ENCODE measurements at regions not wholly inside any gene's neighbourhood (a gene's known extent, or its start where the extent isn't known, plus 50 kb on each side); places are given as distances from the start of the nearest gene placed in this dataset.
A peak's percentile ranks its signal among the peaks of the same experiment; 100 is the strongest.

DNA sequence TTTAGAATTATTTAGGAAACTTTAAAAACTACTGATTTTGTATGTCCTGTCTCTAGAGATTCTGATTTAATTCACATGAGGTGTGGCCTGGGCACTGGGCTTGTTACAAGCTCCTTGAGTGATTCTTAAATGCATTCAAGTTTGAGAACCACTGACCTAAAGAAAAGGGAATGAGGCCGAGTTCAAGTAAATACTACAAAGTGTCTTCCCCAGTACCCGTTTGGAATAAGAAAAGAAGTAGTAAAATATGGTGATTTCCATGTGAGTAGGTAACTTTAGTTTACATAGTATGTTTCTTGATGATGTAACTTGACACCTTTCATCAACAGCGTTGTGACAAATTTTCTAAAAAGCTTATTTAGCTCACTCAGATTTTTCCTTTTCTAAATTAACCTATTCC lies 1022.9 kb upstream of the NRXN1 start:
- H3K4me3 ChIP-seq (ENCODE audit: low read depth, low read length): no peak overlapping the region
- in situ Hi-C loops (cut with HindIII; ENCODE audit: low sequenced_read_pairs): no loop called here
- TF ChIP-seq, protein P1, sequence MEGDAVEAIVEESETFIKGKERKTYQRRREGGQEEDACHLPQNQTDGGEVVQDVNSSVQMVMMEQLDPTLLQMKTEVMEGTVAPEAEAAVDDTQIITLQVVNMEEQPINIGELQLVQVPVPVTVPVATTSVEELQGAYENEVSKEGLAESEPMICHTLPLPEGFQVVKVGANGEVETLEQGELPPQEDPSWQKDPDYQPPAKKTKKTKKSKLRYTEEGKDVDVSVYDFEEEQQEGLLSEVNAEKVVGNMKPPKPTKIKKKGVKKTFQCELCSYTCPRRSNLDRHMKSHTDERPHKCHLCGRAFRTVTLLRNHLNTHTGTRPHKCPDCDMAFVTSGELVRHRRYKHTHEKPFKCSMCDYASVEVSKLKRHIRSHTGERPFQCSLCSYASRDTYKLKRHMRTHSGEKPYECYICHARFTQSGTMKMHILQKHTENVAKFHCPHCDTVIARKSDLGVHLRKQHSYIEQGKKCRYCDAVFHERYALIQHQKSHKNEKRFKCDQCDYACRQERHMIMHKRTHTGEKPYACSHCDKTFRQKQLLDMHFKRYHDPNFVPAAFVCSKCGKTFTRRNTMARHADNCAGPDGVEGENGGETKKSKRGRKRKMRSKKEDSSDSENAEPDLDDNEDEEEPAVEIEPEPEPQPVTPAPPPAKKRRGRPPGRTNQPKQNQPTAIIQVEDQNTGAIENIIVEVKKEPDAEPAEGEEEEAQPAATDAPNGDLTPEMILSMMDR (IDR thresholded peaks at IDR 0.05; ENCODE audit: low read depth, low read length): no peak
- DNase-seq (ENCODE audit: low read depth, low spot score): no peak

DNA sequence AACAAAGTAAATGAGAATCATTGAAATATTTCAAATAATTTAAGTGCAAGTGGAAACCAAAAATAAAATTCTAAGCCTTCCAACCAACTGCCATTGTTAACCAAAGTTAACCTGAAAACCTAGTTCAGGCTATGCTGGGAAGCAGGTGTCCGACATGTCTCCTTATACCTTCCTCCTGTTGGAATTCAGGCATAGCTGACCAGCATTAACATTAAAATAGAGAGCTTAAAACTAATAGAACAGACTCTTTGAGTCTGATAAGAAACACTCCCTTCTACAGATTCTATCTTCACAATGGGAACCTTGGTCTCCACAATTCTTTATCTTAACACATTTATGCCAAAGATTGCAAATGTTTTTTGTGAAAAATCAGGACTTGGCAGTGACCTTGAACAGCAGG lies 1004.9 kb upstream of the NRXN1 start:
- in situ Hi-C loops (cut with HindIII; ENCODE audit: low sequenced_read_pairs): no loop called here

DNA sequence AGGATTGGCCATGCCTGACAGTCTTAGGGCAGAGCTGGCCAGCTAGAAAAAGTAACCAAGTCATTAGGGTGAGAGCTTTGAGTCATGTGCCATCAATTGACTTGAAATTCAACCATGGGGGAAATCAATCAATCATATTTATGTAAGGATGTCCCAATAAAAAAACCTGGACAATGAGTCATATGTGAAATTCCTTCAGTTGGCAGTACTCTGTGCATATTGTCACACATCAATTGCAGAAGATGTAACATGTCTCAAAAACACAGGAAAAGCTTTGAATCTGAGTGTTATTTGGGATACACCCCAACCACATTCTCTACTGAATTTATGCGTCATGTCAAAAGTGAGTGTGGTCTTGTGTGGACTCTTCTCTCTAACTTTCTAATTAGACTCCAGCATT lies 1004.1 kb upstream of the NRXN1 start:
- DNase-seq (ENCODE audit: low read depth, low spot score): no peak
- no peak overlapping the region for H3K4me3 ChIP-seq (ENCODE audit: low read depth, low read length)
- TF ChIP-seq, protein P1 (IDR thresholded peaks at IDR 0.05; ENCODE audit: low read depth, low read length): no peak

More for the DNA sequence above, 1004.9 kb upstream of the NRXN1 start:
- no peak for DNase-seq (ENCODE audit: low read depth, low spot score)
- TF ChIP-seq, protein P1 (IDR thresholded peaks at IDR 0.05; ENCODE audit: low read depth, low read length): no peak
- H3K4me3 ChIP-seq (ENCODE audit: low read depth, low read length): no peak overlapping the region

DNA sequence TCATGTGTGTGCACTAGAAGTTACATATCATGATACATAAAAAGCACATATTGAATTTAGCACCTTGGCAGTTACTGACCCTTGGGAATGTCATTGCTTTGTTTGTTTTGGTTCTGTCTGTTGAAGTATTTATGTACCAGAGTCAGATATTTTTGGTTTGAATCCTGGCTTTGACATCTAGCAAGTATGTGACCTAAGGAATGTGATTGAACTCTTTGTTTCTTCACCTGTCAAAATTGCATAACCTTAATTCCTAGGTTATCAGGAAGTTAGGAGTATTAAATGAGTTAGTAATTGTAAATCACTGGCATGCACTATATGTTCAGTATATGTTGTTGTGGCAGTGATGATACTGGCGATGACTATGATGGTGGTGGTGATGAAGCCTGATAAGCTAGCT lies 1003.5 kb upstream of the NRXN1 start:
- in situ Hi-C loops (cut with HindIII; ENCODE audit: low sequenced_read_pairs): no loop called here
- no peak for DNase-seq (ENCODE audit: low read depth, low spot score)
- TF ChIP-seq, protein P1 (IDR thresholded peaks at IDR 0.05; ENCODE audit: low read depth, low read length): no peak
- no peak overlapping the region for H3K4me3 ChIP-seq (ENCODE audit: low read depth, low read length)

More for the DNA sequence above, 1004.1 kb upstream of the NRXN1 start:
- in situ Hi-C loops (cut with HindIII; ENCODE audit: low sequenced_read_pairs): no loop called here

DNA sequence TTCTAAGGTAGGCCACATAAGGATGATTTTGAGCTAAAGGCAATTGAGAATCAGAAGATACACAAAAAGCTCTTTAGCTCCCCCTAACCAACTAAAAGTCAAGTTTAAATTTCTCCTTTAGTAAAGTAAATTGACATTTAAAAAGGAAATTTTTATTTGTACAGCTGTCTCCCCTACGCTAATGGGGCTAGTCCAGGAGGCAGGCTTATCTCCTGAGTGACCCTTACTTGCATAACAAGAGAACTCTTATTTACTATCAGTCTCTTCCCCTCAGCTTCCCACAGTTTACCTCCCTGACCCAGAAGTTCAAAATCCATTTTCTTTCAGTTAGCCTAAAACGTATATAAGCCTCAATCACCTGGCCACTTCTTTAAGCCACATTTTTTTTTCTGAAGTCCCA lies 1002.8 kb upstream of the NRXN1 start:
- no peak overlapping the region for H3K4me3 ChIP-seq (ENCODE audit: low read depth, low read length)
- DNase-seq (ENCODE audit: low read depth, low spot score): no peak
- TF ChIP-seq, protein P1 (IDR thresholded peaks at IDR 0.05; ENCODE audit: low read depth, low read length): peak; percentile 8
- in situ Hi-C loops (cut with HindIII; ENCODE audit: low sequenced_read_pairs): no loop called here

DNA sequence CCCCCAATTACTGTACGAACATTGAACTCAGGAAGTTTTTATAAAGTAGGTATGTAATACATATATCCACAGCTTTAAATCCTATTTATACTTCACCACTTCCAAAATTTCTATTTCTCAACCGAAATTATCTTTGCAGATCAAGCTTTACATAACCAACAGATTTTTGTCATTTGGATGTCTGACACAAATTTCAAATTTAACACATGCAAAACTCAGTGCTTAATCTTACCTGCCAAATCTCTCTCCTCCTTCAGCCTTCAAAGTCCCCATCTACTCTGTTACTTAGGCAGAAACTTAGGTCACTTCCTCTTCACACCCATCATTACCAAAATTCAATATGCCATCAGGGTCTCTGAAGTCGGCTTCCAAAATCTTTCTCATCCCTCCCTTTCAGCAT lies 990.1 kb upstream of the NRXN1 start:
- in situ Hi-C loops (cut with HindIII; ENCODE audit: low sequenced_read_pairs): no loop called here
- TF ChIP-seq, protein P1 (IDR thresholded peaks at IDR 0.05; ENCODE audit: low read depth, low read length): no peak
- no peak overlapping the region for H3K4me3 ChIP-seq (ENCODE audit: low read depth, low read length)
- DNase-seq (ENCODE audit: low read depth, low spot score): no peak
